ENCODE measurements at regions not wholly inside any gene's neighbourhood (a gene's known extent, or its start where the extent isn't known, plus 50 kb on each side); places are given as distances from the start of the nearest gene placed in this dataset.

- H3K27ac ChIP-seq (replicated peaks), result no peak overlapping the region
- no peak overlapping the region for H3K4me3 ChIP-seq (replicated peaks; ENCODE audit: insufficient read depth, low read length)
- no peaks in the 10 kb centered on the region for H3K27me3 ChIP-seq (ENCODE audit: insufficient read depth, poor library complexity, severe bottlenecking)
- DNase-seq (ENCODE audit: low read depth in 1 of 2, low spot score in 1 of 2), result no peak
- TF ChIP-seq SPI1 (IDR thresholded peaks at IDR 0.05; ENCODE audit: borderline replicate concordance, low read depth), result no peak
- no peak for TF ChIP-seq GABPA (IDR thresholded peaks at IDR 0.05; ENCODE audit: low read depth)
- no peak for TF ChIP-seq POLR2AphosphoS5 (IDR thresholded peaks at IDR 0.05; ENCODE audit: low read depth)
- no peak for TF ChIP-seq CTCF (IDR thresholded peaks at IDR 0.05; ENCODE audit: insufficient read depth, low read length)
- no peak for TF ChIP-seq REST (IDR thresholded peaks at IDR 0.05; ENCODE audit: insufficient replicate concordance, low read depth)
These were observed 201.0 kb upstream of the WSCD1 start for GRCh38 chr17:5869041-5869745.

- no peak for DNase-seq (ENCODE audit: low read depth in 1 of 2, low spot score in 1 of 2)
- Histone ChIP-seq H3K4me3 (replicated peaks; ENCODE audit: insufficient read depth, low read length) (no peak overlapping the region), H3K27ac (replicated peaks) (no peak overlapping the region), H3K27me3 (ENCODE audit: insufficient read depth, poor library complexity, severe bottlenecking) (no peaks in the 10 kb centered on the region)
- TF ChIP-seq REST (IDR thresholded peaks at IDR 0.05; ENCODE audit: insufficient replicate concordance, low read depth), result no peak
- TF ChIP-seq GABPA (IDR thresholded peaks at IDR 0.05; ENCODE audit: low read depth), result no peak
- no peak for TF ChIP-seq POLR2AphosphoS5 (IDR thresholded peaks at IDR 0.05; ENCODE audit: low read depth)
- no peak for TF ChIP-seq SPI1 (IDR thresholded peaks at IDR 0.05; ENCODE audit: borderline replicate concordance, low read depth)
- no peak for TF ChIP-seq CTCF (IDR thresholded peaks at IDR 0.05; ENCODE audit: insufficient read depth, low read length)
These were observed 199.8 kb upstream of the WSCD1 start for GRCh38 chr17:5870231-5870953.

- DNase-seq (ENCODE audit: low read depth in 1 of 2, low spot score in 1 of 2), result no peak
- TF ChIP-seq POLR2AphosphoS5 (IDR thresholded peaks at IDR 0.05; ENCODE audit: low read depth) (no peak), CTCF (IDR thresholded peaks at IDR 0.05; ENCODE audit: insufficient read depth, low read length) (no peak), SPI1 (IDR thresholded peaks at IDR 0.05; ENCODE audit: borderline replicate concordance, low read depth) (no peak), REST (IDR thresholded peaks at IDR 0.05; ENCODE audit: insufficient replicate concordance, low read depth) (no peak), GABPA (IDR thresholded peaks at IDR 0.05; ENCODE audit: low read depth) (no peak)
- Histone ChIP-seq H3K27ac (replicated peaks) (no peak overlapping the region), H3K27me3 (ENCODE audit: insufficient read depth, poor library complexity, severe bottlenecking) (no peaks in the 10 kb centered on the region), H3K4me3 (replicated peaks; ENCODE audit: insufficient read depth, low read length) (no peak overlapping the region)
These were observed 198.5 kb upstream of the WSCD1 start for GRCh38 chr17:5871666-5872065.

Data from HL-60 (cell line).